VCaP (cell line): ENCODE measurements at regions not wholly inside any gene's neighbourhood (a gene's known extent, or its start where the extent isn't known, plus 50 kb on each side); places are given as distances from the start of the nearest gene placed in this dataset.
"Not testable (repeated sequence)": the region's sequence is repeated elsewhere in the genome, so short reads cannot be mapped to it uniquely, and the experiment has no call there.

Experiments used
- H3K27ac ChIP-seq: fragments of 450-650 bp; 2 replicates; pipeline ENCODE4 v1.5.1; 2017
- CTCF ChIP-seq: fragments of 450-650 bp; conservative IDR thresholded peaks from 2 replicates; pipeline ENCODE4 v1.5.1; 2017; ENCODE audit warnings: mild to moderate bottlenecking, moderate library complexity

- no peak for TF ChIP-seq CTCF
- no peak overlapping the region for H3K27ac ChIP-seq
These were observed 98.7 kb downstream of the UTP18 start for GRCh38 chr17:51359055-51359454.

GRCh38 chr17:51362811-51363585 lies 102.7 kb downstream of the UTP18 start:
- TF ChIP-seq CTCF: no peak
- H3K27ac ChIP-seq: no peak overlapping the region

- no peak for TF ChIP-seq CTCF
- H3K27ac ChIP-seq: no peak overlapping the region
These were observed 104.7 kb downstream of the UTP18 start for GRCh38 chr17:51365090-51365489.

- TF ChIP-seq CTCF: no peak
- no peak overlapping the region for H3K27ac ChIP-seq
These were observed 106.5 kb downstream of the UTP18 start for GRCh38 chr17:51366866-51367265.

- not testable (repeated sequence) for H3K27ac ChIP-seq
These were observed 107.5 kb downstream of the UTP18 start for GRCh38 chr17:51367836-51368235.

DNA sequence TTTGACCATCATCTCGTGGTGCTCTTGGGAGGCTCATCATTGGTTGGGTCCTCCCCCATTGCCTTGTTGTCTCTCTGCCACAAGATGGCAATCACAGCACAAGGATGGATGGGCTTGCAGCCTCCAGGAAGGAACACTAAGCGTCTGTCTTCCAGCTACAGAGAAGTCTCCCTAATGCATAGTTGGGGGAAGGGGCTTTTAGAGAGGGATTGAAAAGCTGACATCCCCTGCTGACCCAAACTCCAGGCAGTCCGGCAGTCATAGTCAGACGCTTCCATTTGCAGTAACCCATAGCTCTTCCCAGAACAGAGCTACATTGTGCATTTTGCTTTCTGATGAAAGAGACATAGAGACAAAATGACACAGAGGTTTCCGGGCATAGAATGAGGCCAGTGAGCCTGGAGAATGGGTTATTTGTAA lies 111.4 kb downstream of the UTP18 start:
- TF ChIP-seq CTCF: peak; percentile 90
- no peak overlapping the region for H3K27ac ChIP-seq

DNA sequence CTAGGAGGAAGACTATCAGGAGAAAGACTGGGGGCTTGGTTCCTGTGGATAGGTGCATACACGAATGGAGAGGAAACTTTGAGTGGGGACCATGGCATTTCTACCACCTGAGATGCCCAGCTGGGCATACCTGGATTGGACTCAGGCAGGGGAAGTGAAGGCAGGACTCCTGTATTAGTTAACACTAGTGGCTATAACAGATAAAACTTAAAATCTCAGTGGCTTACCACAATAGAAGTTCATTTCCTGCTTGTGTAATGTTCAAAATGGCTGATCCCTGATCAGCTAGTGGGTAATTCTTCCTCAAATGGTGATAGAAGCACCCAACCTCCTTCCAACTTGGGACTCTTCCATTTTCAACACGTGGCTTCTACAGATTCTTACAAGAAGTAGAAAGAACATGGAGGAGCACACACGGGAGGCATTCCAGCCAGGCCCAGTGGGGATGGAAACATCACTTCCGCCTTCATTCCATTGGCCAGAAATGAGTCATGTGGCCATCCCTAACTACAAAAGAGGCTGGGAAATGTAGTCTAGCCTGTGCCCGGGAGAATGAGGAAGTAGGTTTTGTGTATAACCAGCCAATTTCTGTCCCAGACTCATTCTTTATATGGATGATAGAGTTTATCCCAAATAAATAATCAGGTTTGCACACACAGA lies 112.1 kb downstream of the UTP18 start:
- no peak for TF ChIP-seq CTCF
- no peak overlapping the region for H3K27ac ChIP-seq
